Muscle of leg (tissue), 3 donors: ENCODE measurements at regions not wholly inside any gene's neighbourhood (a gene's known extent, or its start where the extent isn't known, plus 50 kb on each side); places are given as distances from the start of the nearest gene placed in this dataset.

Experiments
- DNase-seq: peaks from one replicate; pipeline ENCODE4 v3.0.0; 2013
- H3K27ac ChIP-seq: one replicate; pipeline ENCODE4 v1.5.1; 2013; ENCODE audit warnings: mild to moderate bottlenecking, low read length, control low read depth
- H3K27me3 ChIP-seq: one replicate; pipeline ENCODE4 v1.6.1; 2013; ENCODE audit warnings: low read length; ENCODE audit not compliant: control insufficient read depth, insufficient read depth
- H3K36me3 ChIP-seq: one replicate; pipeline ENCODE4 v1.6.1; 2013; ENCODE audit warnings: low read length; ENCODE audit not compliant: control insufficient read depth, insufficient read depth
- H3K4me1 ChIP-seq: one replicate; pipeline ENCODE4 v1.6.1; 2013; ENCODE audit warnings: low read length; ENCODE audit not compliant: control insufficient read depth, insufficient read depth
- H3K4me3 ChIP-seq: one replicate; pipeline ENCODE4 v1.5.1; 2013; ENCODE audit warnings: low read length, control low read depth
- H3K9me3 ChIP-seq: replicated peaks from 2 replicates; pipeline ENCODE4 v1.6.1; 2013; ENCODE audit warnings: low read depth, low read length; ENCODE audit not compliant: control insufficient read depth
- WGBS: methylation state at CpG from one replicate; pipeline ENCODE4 v1.1.5; 2013; ENCODE audit warnings: missing lambda C conversion rate; ENCODE audit not compliant: insufficient coverage; 5-methylcytosine and 5-hydroxymethylcytosine counted together

DNA sequence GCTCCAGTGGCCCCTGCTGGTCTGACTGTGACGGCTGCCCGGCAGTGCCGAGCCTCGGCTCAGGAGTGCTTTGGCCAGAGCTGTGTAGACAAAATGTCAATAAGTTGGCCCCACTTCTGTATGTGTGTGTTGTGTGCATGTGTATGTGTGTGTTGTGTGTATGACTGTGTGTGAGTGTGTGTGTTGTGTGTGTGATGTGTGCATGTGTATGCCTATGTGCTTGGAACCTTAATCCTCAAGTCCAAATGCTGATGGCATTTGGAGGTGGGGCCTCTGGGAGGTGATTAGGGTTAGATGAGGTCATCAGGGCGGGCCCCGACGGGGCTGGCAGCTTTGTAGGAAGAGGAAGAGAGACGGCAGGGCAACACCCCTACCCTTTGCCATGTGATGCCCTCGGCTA is 269.0 kb downstream of the DCDC2C start:
- WGBS = 72% methylated on average over 4 of the region's 9 CpGs
- DNase-seq = no peak
- no peaks in the 10 kb centered on the region for H3K27me3 ChIP-seq

DNA sequence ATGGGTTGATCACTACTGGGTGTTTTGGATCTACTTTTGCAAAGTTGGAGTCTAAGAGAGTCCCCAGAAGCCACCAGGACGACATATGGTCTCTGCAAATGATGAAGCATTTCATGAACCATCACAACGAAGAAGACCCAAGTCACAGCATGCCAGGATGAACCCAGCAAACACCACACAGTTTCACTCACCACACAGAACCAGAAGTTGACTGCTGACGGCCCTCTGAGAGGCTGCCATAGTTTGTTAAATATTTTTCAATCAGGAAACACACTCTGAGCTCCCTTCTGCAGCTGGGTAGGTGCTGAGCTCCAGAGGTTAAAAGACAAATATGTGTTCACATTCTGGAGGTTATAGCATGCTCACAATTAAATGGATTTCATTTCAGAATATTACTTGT is 271.4 kb downstream of the DCDC2C start:
- Histone ChIP-seq H3K9me3 (peaks cover 8% of the 10 kb centered on the region), H3K36me3 (no peaks in the 10 kb centered on the region), H3K4me3 (no peak overlapping the region), H3K27ac (no peak overlapping the region), H3K4me1 (peaks cover 2% of the 10 kb centered on the region), H3K27me3 (no peaks in the 10 kb centered on the region)
- no peak for DNase-seq
- WGBS = no CpG with 5 or more reads among the region's 3 CpGs

More for the DNA sequence above, 269.0 kb downstream of the DCDC2C start:
- H3K4me3 ChIP-seq = no peak overlapping the region
- no peaks in the 10 kb centered on the region for H3K36me3 ChIP-seq
- H3K9me3 ChIP-seq = no peaks in the 10 kb centered on the region
- peaks cover 2% of the 10 kb centered on the region for H3K4me1 ChIP-seq
- no peak overlapping the region for H3K27ac ChIP-seq

DNA sequence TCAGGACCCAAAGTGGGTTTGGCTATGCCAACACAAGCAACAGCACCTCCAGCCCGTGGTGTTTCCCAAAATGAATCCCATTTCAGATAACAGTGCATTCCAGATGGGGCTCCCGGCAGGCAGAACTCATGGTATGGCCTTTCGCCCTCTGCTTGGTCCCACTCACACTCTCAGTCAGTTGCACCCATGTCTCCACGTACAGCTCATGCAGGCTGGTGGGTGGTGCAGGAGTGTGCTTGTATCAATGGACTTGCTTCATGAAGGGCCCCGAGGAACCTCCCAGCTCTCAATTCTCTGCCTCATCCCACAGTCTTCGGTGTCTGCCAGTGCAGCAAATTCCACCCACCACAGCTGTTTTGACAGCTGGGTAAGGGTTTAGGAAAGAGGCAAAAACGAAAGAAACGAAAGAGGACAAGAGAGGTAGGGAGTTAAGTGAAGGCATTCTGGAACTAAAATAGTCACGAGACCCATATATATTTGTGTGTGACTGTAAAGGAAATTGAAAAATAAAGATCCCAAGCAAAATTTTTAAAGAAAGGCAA is 278.1 kb downstream of the DCDC2C start:
- DNase-seq = peak; percentile 41
- Histone ChIP-seq H3K27me3 (no peaks in the 10 kb centered on the region), H3K4me1 (peaks cover 2% of the 10 kb centered on the region), H3K27ac (no peak overlapping the region), H3K9me3 (peaks cover 8% of the 10 kb centered on the region), H3K4me3 (no peak overlapping the region), H3K36me3 (no peaks in the 10 kb centered on the region)
- 74% methylated on average over 4 of the region's 9 CpGs for WGBS

DNA sequence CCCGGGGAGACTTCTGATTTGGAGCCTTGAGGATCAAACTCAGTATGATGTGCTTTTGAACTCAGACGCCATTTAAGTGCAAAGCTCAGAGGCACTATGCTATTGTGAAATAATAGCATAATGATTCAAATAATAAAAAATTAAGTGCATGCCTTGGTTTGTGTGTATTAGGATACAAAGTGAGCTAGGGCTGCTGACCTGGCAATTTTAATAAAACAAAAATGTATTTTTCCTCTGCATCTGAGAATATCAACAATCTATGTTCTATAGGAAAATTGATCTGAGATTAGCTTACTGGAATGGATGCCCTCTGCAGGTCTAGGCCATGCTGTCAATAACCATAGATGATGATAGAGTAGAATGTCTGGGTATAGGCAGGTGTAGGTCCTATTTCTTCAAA is 278.8 kb downstream of the DCDC2C start:
- 60% methylated on average over 1 of the region's 2 CpGs for WGBS
- H3K9me3 ChIP-seq = peaks cover 8% of the 10 kb centered on the region
- H3K27me3 ChIP-seq = no peaks in the 10 kb centered on the region
- H3K4me1 ChIP-seq = peaks cover 2% of the 10 kb centered on the region
- no peaks in the 10 kb centered on the region for H3K36me3 ChIP-seq
- no peak overlapping the region for H3K27ac ChIP-seq
- H3K4me3 ChIP-seq = no peak overlapping the region
- DNase-seq = no peak

DNA sequence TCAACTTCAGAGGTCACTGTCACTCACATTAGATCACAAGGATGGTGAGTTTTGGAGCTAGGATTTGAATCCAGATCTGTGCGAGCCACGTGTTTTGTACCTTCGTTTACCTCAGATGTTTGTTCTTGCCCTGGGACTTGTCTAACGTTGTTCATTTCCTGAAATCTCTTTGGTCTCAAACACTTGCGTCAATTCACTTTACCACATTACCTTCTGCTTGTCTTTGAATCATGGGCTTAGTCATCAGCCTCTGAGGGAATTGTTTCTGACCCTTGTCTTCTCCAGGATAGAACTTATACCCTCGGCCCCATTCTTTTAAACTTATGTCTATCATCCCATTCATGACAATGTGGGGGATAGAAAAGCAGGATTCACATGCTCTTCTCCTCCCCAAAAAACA is 282.7 kb downstream of the DCDC2C start:
- 80% methylated on average over 5 of the region's 6 CpGs for WGBS
- H3K4me3 ChIP-seq = no peak overlapping the region
- no peaks in the 10 kb centered on the region for H3K27me3 ChIP-seq
- peaks cover 2% of the 10 kb centered on the region for H3K4me1 ChIP-seq
- no peaks in the 10 kb centered on the region for H3K36me3 ChIP-seq
- H3K27ac ChIP-seq = no peak overlapping the region
- no peak for DNase-seq
- H3K9me3 ChIP-seq = peaks cover 14% of the 10 kb centered on the region

DNA sequence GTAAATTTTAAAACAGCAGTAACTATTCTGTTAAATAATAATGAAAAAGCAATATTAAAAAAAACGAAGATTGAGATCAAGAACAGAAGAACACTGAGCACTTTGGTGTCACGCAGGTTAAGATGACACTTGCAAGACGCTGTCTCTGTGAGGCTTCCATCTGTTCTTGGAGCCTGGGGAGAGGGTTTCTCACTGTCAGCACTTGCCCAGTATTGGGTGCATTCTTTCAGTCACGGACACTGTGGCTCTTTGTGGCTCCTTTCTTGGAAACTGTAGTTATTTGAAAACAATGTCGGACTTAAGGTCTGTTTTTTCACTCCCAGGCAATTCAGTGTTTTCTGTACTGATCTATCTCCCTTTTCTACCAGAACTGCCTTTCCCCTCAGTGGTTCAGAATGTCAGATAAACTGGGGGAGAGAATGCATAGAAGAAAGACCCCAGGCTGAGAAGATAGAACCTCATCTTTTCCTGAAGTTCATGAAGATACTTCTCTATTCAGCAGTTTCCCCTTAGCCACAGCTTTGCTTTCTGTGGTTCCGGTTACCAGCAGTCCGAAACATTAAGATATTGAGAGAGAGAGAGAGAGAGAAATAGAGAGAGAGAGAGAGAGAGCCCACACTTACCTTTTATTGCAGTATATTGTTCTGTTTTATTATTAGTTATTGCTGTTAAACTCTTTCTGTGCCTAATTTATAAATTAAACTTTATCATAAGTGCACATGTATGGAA is 283.3 kb downstream of the DCDC2C start:
- no peak for DNase-seq
- Histone ChIP-seq H3K9me3 (peaks cover 15% of the 10 kb centered on the region), H3K36me3 (no peaks in the 10 kb centered on the region), H3K4me1 (no peaks in the 10 kb centered on the region), H3K27ac (no peak overlapping the region), H3K27me3 (no peaks in the 10 kb centered on the region), H3K4me3 (no peak overlapping the region)
- 81% methylated on average over 2 of the region's 7 CpGs for WGBS

DNA sequence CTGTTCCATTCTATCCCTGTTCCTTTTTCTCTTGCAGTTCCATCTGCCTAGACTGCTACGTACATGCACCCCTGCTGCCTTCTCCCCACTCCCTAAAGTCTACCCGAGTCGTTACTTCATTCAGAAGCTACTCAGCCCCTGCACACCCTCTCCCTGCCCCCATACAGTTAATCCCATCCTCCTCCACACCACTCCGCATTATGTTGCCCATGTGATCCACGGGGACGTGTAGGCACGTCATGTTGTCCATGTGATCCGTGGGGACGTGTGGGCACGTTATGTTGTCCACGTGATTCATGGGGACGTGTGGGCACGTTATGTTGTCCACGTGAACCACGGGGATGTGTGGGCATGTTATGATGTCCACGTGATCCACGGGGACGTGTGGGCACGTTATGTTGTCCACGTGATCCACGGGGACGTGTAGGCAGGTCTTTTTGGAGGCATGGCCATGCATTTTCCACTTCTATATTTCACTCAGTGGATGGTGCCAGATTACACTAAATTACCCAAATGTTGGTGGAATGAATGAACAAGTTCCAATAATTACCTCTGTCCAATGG is 299.5 kb downstream of the DCDC2C start:
- Histone ChIP-seq H3K27ac (no peak overlapping the region), H3K9me3 (no peaks in the 10 kb centered on the region), H3K27me3 (no peaks in the 10 kb centered on the region), H3K36me3 (no peaks in the 10 kb centered on the region), H3K4me3 (no peak overlapping the region), H3K4me1 (no peaks in the 10 kb centered on the region)
- 90% methylated on average over 21 of the region's 22 CpGs for WGBS
- DNase-seq = no peak

DNA sequence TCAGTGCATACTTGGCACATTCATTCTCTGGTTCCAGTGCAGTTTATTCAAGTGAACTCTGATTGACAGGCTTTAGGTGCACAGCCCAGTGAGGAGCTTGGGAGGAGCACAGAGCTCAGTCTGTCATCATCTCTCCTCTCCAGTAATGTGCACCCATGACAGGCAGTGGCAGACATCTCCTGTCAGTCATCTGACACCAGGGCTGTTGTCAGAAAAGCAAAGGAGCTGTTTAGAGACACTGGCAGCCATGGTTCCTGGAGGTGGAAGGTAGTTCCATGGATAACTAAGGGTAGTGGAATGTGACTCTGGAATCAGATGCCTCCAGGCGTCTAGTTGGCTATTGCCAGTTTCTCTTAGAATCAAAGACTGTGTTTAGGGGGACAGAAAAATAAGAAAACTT is 308.8 kb downstream of the DCDC2C start:
- H3K4me1 ChIP-seq = no peaks in the 10 kb centered on the region
- H3K27me3 ChIP-seq = no peaks in the 10 kb centered on the region
- no peaks in the 10 kb centered on the region for H3K36me3 ChIP-seq
- DNase-seq = peak; percentile 22
- no CpG with 5 or more reads among the region's 1 CpG for WGBS
- no peak overlapping the region for H3K27ac ChIP-seq
- H3K4me3 ChIP-seq = no peak overlapping the region
- H3K9me3 ChIP-seq = no peaks in the 10 kb centered on the region

DNA sequence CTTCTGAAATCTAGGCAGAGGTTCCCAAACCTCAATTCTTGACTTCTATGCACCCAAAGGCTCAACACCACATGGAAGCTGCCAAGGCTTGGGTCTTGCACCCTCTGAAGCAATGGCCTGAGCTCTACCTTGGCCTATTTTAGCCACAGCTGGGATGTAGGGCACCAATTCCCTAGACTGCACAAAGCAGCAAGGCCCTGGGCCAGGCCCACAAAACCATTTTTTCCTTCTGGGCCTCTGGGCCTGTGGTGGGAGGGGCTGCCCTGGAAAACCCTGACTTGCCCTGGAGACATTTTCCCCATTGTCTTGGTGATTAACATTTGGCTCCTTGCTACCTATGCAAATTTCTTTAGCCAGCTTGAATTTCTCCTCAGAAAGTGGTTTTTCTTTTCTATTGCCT is 315.2 kb downstream of the DCDC2C start:
- Histone ChIP-seq H3K27me3 (peaks cover 2% of the 10 kb centered on the region), H3K4me3 (no peak overlapping the region), H3K27ac (no peak overlapping the region), H3K9me3 (peaks cover 2% of the 10 kb centered on the region), H3K36me3 (no peaks in the 10 kb centered on the region), H3K4me1 (no peaks in the 10 kb centered on the region)
- no peak for DNase-seq

DNA sequence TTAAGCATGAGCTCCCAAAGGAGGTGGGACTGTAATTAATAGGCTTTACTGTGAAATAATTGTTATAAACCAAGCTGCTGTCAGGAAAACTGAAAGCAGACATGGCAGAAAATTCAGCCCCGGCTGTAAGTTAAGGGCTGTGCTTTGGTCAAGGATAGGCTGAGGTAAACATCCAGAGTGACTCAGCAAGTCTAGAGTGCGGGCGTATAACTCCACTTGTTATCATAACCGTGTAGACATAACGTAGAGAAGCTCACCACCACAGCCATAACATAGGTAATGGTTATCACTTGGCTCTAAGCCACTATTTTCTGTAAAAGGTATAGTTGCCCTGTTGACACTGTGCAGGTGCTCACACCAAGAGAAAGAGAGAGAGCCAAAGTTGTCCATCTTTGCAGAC is 316.8 kb downstream of the DCDC2C start:
- no peak overlapping the region for H3K4me3 ChIP-seq
- WGBS = 57% methylated on average over 1 of the region's 5 CpGs
- H3K36me3 ChIP-seq = no peaks in the 10 kb centered on the region
- H3K27ac ChIP-seq = no peak overlapping the region
- peaks cover 2% of the 10 kb centered on the region for H3K9me3 ChIP-seq
- peaks cover 2% of the 10 kb centered on the region for H3K27me3 ChIP-seq
- no peak for DNase-seq
- no peaks in the 10 kb centered on the region for H3K4me1 ChIP-seq
